Aorta (tissue), 5 donors: ENCODE measurements at regions not wholly inside any gene's neighbourhood (a gene's known extent, or its start where the extent isn't known, plus 50 kb on each side); places are given as distances from the start of the nearest gene placed in this dataset.

Source experiments
- ATAC-seq: fragments of 200-7000 bp; cut with Tn5 transposase; one replicate; pipeline ENCODE4 v1.9.1; 2022; ENCODE audit warnings: moderate library complexity; ENCODE audit not compliant: low FRiP score
- DNase-seq, 2 donors: peaks; one replicate each; pipeline ENCODE4 v3.0.0-alpha.2; 2020
- H3K27ac ChIP-seq, 2 donors: one replicate each; pipeline ENCODE4 v1.5.1; 2013; ENCODE audit warnings: low read length in 2 of 2, mild to moderate bottlenecking in 2 of 2, moderate library complexity in 2 of 2, control low read depth in 1 of 2, inconsistent platforms in 1 of 2, low read depth in 1 of 2
- H3K27me3 ChIP-seq, 2 donors: one replicate each; pipeline ENCODE4 v1.6.1; 2013; ENCODE audit warnings: control low read depth in 1 of 2, low read length in 1 of 2, mild to moderate bottlenecking in 1 of 2, moderate library complexity in 1 of 2; ENCODE audit not compliant: insufficient read depth in 2 of 2, control insufficient read depth in 1 of 2
- H3K36me3 ChIP-seq, 2 donors: one replicate each; pipeline ENCODE4 v1.6.1; 2013; ENCODE audit warnings: control low read depth in 1 of 2, low read length in 1 of 2, mild to moderate bottlenecking in 1 of 2; ENCODE audit not compliant: insufficient read depth in 2 of 2, control insufficient read depth in 1 of 2
- H3K4me1 ChIP-seq, 2 donors: one replicate each; pipeline ENCODE4 v1.6.1; 2013; ENCODE audit warnings: low read length in 2 of 2, control low read depth in 1 of 2, mild to moderate bottlenecking in 1 of 2, moderate library complexity in 1 of 2; ENCODE audit not compliant: insufficient read depth in 2 of 2, control insufficient read depth in 1 of 2
- H3K4me3 ChIP-seq, 2 donors: one replicate each; pipeline ENCODE4 v1.5.1; 2013; ENCODE audit warnings: low read length in 2 of 2, control low read depth in 1 of 2, mild to moderate bottlenecking in 1 of 2
- H3K9me3 ChIP-seq: one replicate; pipeline ENCODE4 v1.6.1; 2013; ENCODE audit warnings: mild to moderate bottlenecking, low read length; ENCODE audit not compliant: control insufficient read depth
- WGBS, 2 donors: extraction: QIAGEN DNeasy Blood & Tissue Kit; methylation state at CpG; one replicate each; pipeline ENCODE4 v1.1.7; 2013; 5-methylcytosine and 5-hydroxymethylcytosine counted together
- intact Hi-C, 2 donors: fragments of 100-400 bp; cut with DNase I; formaldehyde crosslinking; loops; one replicate each; pipeline versions ENCODE4 v1.14.2 to v1.15.0; 2022
- donor health status: healthy with polysubstance abuse.
- donor health status: Bipolar disorder and iron deficiency.
- donor health status: DM: no; HTN: no; CAD: no.
- donor health status: DM: no; HTN: no; CAD: no.
- donor health status: DM: yes; HTN: yes; CAD: no.

GRCh38 chr17:65406552-65406951 is 154.9 kb downstream of the AXIN2 start:
- no peaks in the 10 kb centered on the region for H3K36me3 ChIP-seq
- intact Hi-C loops = loop anchor here in 1 of 2 donors (10.0 kb wide), 1 partner anchor 1438 kb away; no protein-coding TSS in a partner anchor
- no peak overlapping the region for H3K27ac ChIP-seq
- ATAC-seq (no peak), DNase-seq (no peak)
- no peak overlapping the region for H3K4me3 ChIP-seq
- H3K9me3 ChIP-seq = no peaks in the 10 kb centered on the region
- 75 to 79% methylated on average over 3 of the region's 3 CpGs for WGBS, 2 donors
- no peaks in the 10 kb centered on the region for H3K4me1 ChIP-seq
- H3K27me3 ChIP-seq = no peaks in the 10 kb centered on the region

GRCh38 chr17:65405563-65405962 is 155.9 kb downstream of the AXIN2 start:
- WGBS, 2 donors = 70 to 74% methylated on average over 9 of the region's 9 CpGs

GRCh38 chr17:65404761-65405160 is 156.7 kb downstream of the AXIN2 start:
- Histone ChIP-seq H3K36me3 (no peaks in the 10 kb centered on the region), H3K9me3 (no peaks in the 10 kb centered on the region), H3K27me3 (no peaks in the 10 kb centered on the region), H3K4me1 (no peaks in the 10 kb centered on the region), H3K4me3 (no peak overlapping the region), H3K27ac (no peak overlapping the region)
- ATAC-seq (no peak), DNase-seq (no peak)
- intact Hi-C loops = loop anchor here in 1 of 2 donors (10.0 kb wide), 1 partner anchor 1440 kb away; no protein-coding TSS in a partner anchor

More at GRCh38 chr17:65405563-65405962, 155.9 kb downstream of the AXIN2 start:
- Histone ChIP-seq H3K4me3 (no peak overlapping the region), H3K36me3 (no peaks in the 10 kb centered on the region), H3K27ac (no peak overlapping the region), H3K27me3 (no peaks in the 10 kb centered on the region), H3K9me3 (no peaks in the 10 kb centered on the region), H3K4me1 (no peaks in the 10 kb centered on the region)
- ATAC-seq (no peak), DNase-seq (no peak)
- intact Hi-C loops = loop anchor here in 1 of 2 donors (10.0 kb wide), 1 partner anchor 1439 kb away; no protein-coding TSS in a partner anchor

GRCh38 chr17:65403626-65404025 is 157.8 kb downstream of the AXIN2 start:
- ATAC-seq (no peak), DNase-seq (no peak)
- no peaks in the 10 kb centered on the region for H3K36me3 ChIP-seq
- H3K9me3 ChIP-seq = no peaks in the 10 kb centered on the region
- intact Hi-C loops = loop anchor here in 1 of 2 donors (10.0 kb wide), 1 partner anchor 1441 kb away; no protein-coding TSS in a partner anchor
- H3K4me1 ChIP-seq = no peaks in the 10 kb centered on the region
- no peaks in the 10 kb centered on the region for H3K27me3 ChIP-seq
- 70 to 73% methylated on average over 4 of the region's 4 CpGs for WGBS, 2 donors
- H3K27ac ChIP-seq = no peak overlapping the region
- H3K4me3 ChIP-seq = no peak overlapping the region

- Histone ChIP-seq H3K27ac (no peak overlapping the region), H3K4me1 (no peaks in the 10 kb centered on the region), H3K27me3 (no peaks in the 10 kb centered on the region), H3K36me3 (no peaks in the 10 kb centered on the region), H3K4me3 (no peak overlapping the region), H3K9me3 (no peaks in the 10 kb centered on the region)
- intact Hi-C loops = loop anchor here in 1 of 2 donors (10.0 kb wide), 1 partner anchor 1442 kb away; no protein-coding TSS in a partner anchor
- ATAC-seq (no peak), DNase-seq (no peak)
- WGBS, 2 donors = 72 to 77% methylated on average over 18 to 19 of the region's 19 CpGs
Observed at GRCh38 chr17:65402513-65403496, 158.6 kb downstream of the AXIN2 start.

GRCh38 chr17:65401561-65401960 is 159.9 kb downstream of the AXIN2 start:
- 61 to 65% methylated on average over 3 of the region's 3 CpGs for WGBS, 2 donors
- no peak for DNase-seq

GRCh38 chr17:65400701-65401100 is 160.7 kb downstream of the AXIN2 start:
- 77 to 96% methylated on average over 1 of the region's 1 CpG for WGBS, 2 donors
- Histone ChIP-seq H3K4me1 (no peaks in the 10 kb centered on the region), H3K4me3 (no peak overlapping the region), H3K27me3 (no peaks in the 10 kb centered on the region), H3K36me3 (no peaks in the 10 kb centered on the region), H3K27ac (no peak overlapping the region), H3K9me3 (no peaks in the 10 kb centered on the region)
- intact Hi-C loops = loop anchor here in 1 of 2 donors (10.0 kb wide), 1 partner anchor 1444 kb away; no protein-coding TSS in a partner anchor
- no peak for ATAC-seq
- no peak for DNase-seq

More at GRCh38 chr17:65401561-65401960, 159.9 kb downstream of the AXIN2 start:
- Histone ChIP-seq H3K36me3 (no peaks in the 10 kb centered on the region), H3K4me1 (no peaks in the 10 kb centered on the region), H3K27ac (no peak overlapping the region), H3K27me3 (no peaks in the 10 kb centered on the region), H3K4me3 (no peak overlapping the region), H3K9me3 (no peaks in the 10 kb centered on the region)
- ATAC-seq = no peak
- intact Hi-C loops = loop anchor here in 1 of 2 donors (10.0 kb wide), 1 partner anchor 1443 kb away; no protein-coding TSS in a partner anchor

GRCh38 chr17:65398040-65398787 is 163.2 kb downstream of the AXIN2 start:
- H3K9me3 ChIP-seq = peaks cover 2% of the 10 kb centered on the region
- DNase-seq (no peak), ATAC-seq (no peak)
- no peak overlapping the region for H3K27ac ChIP-seq
- no peaks in the 10 kb centered on the region for H3K27me3 ChIP-seq
- no peak overlapping the region for H3K4me3 ChIP-seq
- no peaks in the 10 kb centered on the region for H3K4me1 ChIP-seq
- H3K36me3 ChIP-seq = no peaks in the 10 kb centered on the region
- intact Hi-C loops = no loop called here
- 80% methylated on average over 3 of the region's 3 CpGs for WGBS, 2 donors
